ENCODE measurements at regions not wholly inside any gene's neighbourhood (a gene's known extent, or its start where the extent isn't known, plus 50 kb on each side); places are given as distances from the start of the nearest gene placed in this dataset.
"Not testable (repeated sequence)": the region's sequence is repeated elsewhere in the genome, so short reads cannot be mapped to it uniquely, and the experiment has no call there.

- no peak for DNase-seq
Observed at GRCh38 chr10:9504227-9504626, 1449.7 kb downstream of the GATA3 start.

- no peak for DNase-seq
Observed at GRCh38 chr10:9505546-9505945, 1451.1 kb downstream of the GATA3 start.

- DNase-seq, result no peak
Observed at GRCh38 chr10:9508606-9509005, 1454.1 kb downstream of the GATA3 start.

- DNase-seq, result no peak
Observed at GRCh38 chr10:9510626-9511025, 1456.1 kb downstream of the GATA3 start.

GRCh38 chr10:9515922-9516321 is 1461.4 kb downstream of the GATA3 start:
- DNase-seq, result no peak

- no peak for DNase-seq
Observed at GRCh38 chr10:9535744-9536143, 1481.3 kb downstream of the GATA3 start.

- DNase-seq, result no peak
Observed at GRCh38 chr10:9545073-9545472, 1472.6 kb upstream of the CELF2 start.

- no peak for DNase-seq
Observed at GRCh38 chr10:9547936-9548904, 1469.5 kb upstream of the CELF2 start.

- DNase-seq, result no peak
Observed at GRCh38 chr10:9550810-9551209, 1466.9 kb upstream of the CELF2 start.

- DNase-seq, result no peak
Observed at GRCh38 chr10:9554321-9554720, 1463.4 kb upstream of the CELF2 start.

- no peak for DNase-seq
Observed at GRCh38 chr10:9560976-9561375, 1456.7 kb upstream of the CELF2 start.

- no peak for DNase-seq
Observed at GRCh38 chr10:9561821-9562505, 1455.7 kb upstream of the CELF2 start.

GRCh38 chr10:9577746-9578145 is 1439.9 kb upstream of the CELF2 start:
- DNase-seq, result no peak

GRCh38 chr10:9579110-9579705 is 1438.5 kb upstream of the CELF2 start:
- no peak for DNase-seq

GRCh38 chr10:9582803-9583202 is 1434.9 kb upstream of the CELF2 start:
- not testable (repeated sequence) for DNase-seq

GRCh38 chr10:9596368-9596920 is 1421.2 kb upstream of the CELF2 start:
- DNase-seq, result no peak

- DNase-seq, result no peak
Observed at GRCh38 chr10:9602998-9603397, 1414.7 kb upstream of the CELF2 start.

- DNase-seq, result no peak
Observed at GRCh38 chr10:9603972-9604371, 1413.7 kb upstream of the CELF2 start.

GRCh38 chr10:9605231-9605630 is 1412.4 kb upstream of the CELF2 start:
- DNase-seq, result no peak

- DNase-seq, result no peak
Observed at GRCh38 chr10:9608602-9609001, 1409.1 kb upstream of the CELF2 start.

- DNase-seq, result no peak
Observed at GRCh38 chr10:9613338-9614075, 1404.2 kb upstream of the CELF2 start.

- no peak for DNase-seq
Observed at GRCh38 chr10:9615189-9615588, 1402.5 kb upstream of the CELF2 start.

- DNase-seq, result no peak
Observed at GRCh38 chr10:9621216-9621615, 1396.5 kb upstream of the CELF2 start.

Data from amniotic stem cell (primary cell).